Activated CD4-positive, alpha-beta T cell treated with anti-CD3 and anti-CD28 coated beads, Interleukin-2, amount 10 ng/mL, durations not matched to agents 7 days and 5 days (primary cell): ENCODE measurements at regions not wholly inside any gene's neighbourhood (a gene's known extent, or its start where the extent isn't known, plus 50 kb on each side); places are given as distances from the start of the nearest gene placed in this dataset.

Experiments used
- CTCF ChIA-PET: fragments of 350-600 bp; sonication (Branson Sonifier 250); formaldehyde crosslinking; loops from one replicate; lab custom pipeline; 2021; ENCODE audit warnings: antibody characterized with exemption; lab: Charles Lee
- POLR2A ChIA-PET: fragments of 350-600 bp; sonication (Branson Sonifier 250); formaldehyde crosslinking; loops from one replicate; lab custom pipeline; 2021; ENCODE audit warnings: antibody characterized with exemption; lab: Charles Lee
- DNase-seq: peaks from one replicate; pipeline ENCODE4 v3.0.0-alpha.2; 2020
- H3K27ac Mint-ChIP-seq: one replicate; pipeline ENCODE4 v1.8.0; 2021; ENCODE audit warnings: mild to moderate bottlenecking, moderate library complexity, mixed read lengths
- H3K27me3 Mint-ChIP-seq: one replicate; pipeline ENCODE4 v1.8.0; 2021; ENCODE audit warnings: mixed read lengths
- H3K36me3 Mint-ChIP-seq: one replicate; pipeline ENCODE4 v1.8.0; 2021; ENCODE audit warnings: low read depth, mixed read lengths
- H3K4me1 Mint-ChIP-seq: one replicate; pipeline ENCODE4 v1.8.0; 2021; ENCODE audit warnings: mixed read lengths
- H3K4me3 Mint-ChIP-seq: one replicate; pipeline ENCODE4 v1.8.0; 2021; ENCODE audit warnings: mild to moderate bottlenecking, moderate library complexity, mixed read lengths
- H3K9me3 Mint-ChIP-seq: one replicate; pipeline ENCODE4 v1.8.0; 2021; ENCODE audit warnings: mixed read lengths

- H3K4me3 Mint-ChIP-seq: no peak overlapping the region
- no peaks in the 10 kb centered on the region for H3K4me1 Mint-ChIP-seq
- H3K9me3 Mint-ChIP-seq: no peaks in the 10 kb centered on the region
- no peaks in the 10 kb centered on the region for H3K36me3 Mint-ChIP-seq
- no peak overlapping the region for H3K27ac Mint-ChIP-seq
- peaks cover 12% of the 10 kb centered on the region for H3K27me3 Mint-ChIP-seq
- ChIA-PET CTCF (no interaction called here), POLR2A (no interaction called here)
- no peak for DNase-seq
Observed at GRCh38 chr12:108054496-108054895, 74.6 kb upstream of the WSCD2 start.

DNA sequence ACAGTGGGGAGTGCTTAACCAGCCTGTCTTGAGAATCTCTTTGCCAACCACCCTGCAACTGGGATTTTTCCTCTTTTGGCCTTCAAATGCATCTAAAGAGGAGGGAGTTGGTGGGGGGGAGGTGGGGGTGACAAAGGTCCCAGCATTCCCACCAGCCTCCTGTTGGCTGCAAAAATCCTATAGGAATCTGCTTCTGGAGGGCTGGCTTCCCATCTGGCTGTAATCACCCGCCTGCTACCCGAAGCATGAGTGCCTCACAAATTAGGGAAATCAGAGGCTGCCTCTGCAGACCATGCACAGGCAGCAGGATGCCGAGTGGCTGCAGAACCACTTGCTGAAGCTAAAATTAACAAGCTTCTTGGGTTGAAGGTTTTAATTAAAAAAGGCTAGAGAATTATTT lies 73.9 kb upstream of the WSCD2 start:
- Mint-ChIP-seq H3K4me1 (no peaks in the 10 kb centered on the region), H3K27ac (no peak overlapping the region), H3K27me3 (peaks cover 11% of the 10 kb centered on the region), H3K9me3 (no peaks in the 10 kb centered on the region), H3K36me3 (no peaks in the 10 kb centered on the region), H3K4me3 (no peak overlapping the region)
- ChIA-PET CTCF (no interaction called here), POLR2A (no interaction called here)
- no peak for DNase-seq

DNA sequence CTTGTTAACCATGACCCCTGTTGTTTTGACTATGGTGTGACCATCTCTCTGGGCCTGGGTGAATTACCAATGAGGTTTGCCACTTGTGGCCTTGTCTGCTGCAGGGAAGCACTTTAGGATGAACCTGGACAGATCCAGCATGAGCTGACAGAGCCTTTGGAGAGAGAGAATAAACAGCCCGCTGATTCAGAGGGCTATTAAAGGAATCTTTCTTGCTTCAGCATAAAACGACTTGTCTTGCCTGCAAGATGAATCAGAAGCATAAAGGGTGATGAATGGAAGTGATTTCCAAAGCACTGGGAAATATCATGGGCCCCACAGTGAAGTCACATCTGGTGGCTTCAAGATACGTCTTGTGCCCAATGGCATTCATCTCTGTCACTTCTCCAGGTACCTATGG lies 69.0 kb upstream of the WSCD2 start:
- H3K27ac Mint-ChIP-seq: no peak overlapping the region
- H3K4me1 Mint-ChIP-seq: no peaks in the 10 kb centered on the region
- H3K4me3 Mint-ChIP-seq: no peak overlapping the region
- H3K27me3 Mint-ChIP-seq: peaks cover 8% of the 10 kb centered on the region
- no peaks in the 10 kb centered on the region for H3K36me3 Mint-ChIP-seq
- ChIA-PET CTCF (no interaction called here), POLR2A (no interaction called here)
- DNase-seq: no peak
- no peaks in the 10 kb centered on the region for H3K9me3 Mint-ChIP-seq

GRCh38 chr12:108060903-108061302 lies 68.2 kb upstream of the WSCD2 start:
- Mint-ChIP-seq H3K9me3 (no peaks in the 10 kb centered on the region), H3K36me3 (no peaks in the 10 kb centered on the region), H3K27me3 (peaks cover 5% of the 10 kb centered on the region), H3K4me3 (no peak overlapping the region), H3K4me1 (no peaks in the 10 kb centered on the region), H3K27ac (no peak overlapping the region)
- no peak for DNase-seq
- ChIA-PET POLR2A (no interaction called here), CTCF (no interaction called here)

DNA sequence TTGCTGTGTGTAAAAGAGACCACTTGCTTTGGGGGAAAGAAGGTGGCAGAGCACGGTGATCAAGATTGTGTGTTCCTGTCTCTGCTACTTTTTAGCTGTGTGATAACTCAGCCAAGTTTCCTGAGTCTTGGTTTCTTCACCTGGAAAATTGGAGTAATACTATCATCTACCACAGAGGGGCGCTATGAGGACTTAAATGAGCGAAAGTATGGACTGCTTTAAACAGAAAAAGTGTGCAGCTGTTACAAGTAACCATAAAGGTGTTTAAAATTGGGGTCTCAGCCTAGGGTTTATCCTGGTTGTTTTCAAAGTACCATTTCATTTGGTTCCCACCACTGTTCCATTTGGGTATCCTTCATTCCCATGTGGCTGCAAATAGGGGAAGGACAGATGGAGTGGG lies 65.9 kb upstream of the WSCD2 start:
- CTCF ChIA-PET: no interaction called here

DNA sequence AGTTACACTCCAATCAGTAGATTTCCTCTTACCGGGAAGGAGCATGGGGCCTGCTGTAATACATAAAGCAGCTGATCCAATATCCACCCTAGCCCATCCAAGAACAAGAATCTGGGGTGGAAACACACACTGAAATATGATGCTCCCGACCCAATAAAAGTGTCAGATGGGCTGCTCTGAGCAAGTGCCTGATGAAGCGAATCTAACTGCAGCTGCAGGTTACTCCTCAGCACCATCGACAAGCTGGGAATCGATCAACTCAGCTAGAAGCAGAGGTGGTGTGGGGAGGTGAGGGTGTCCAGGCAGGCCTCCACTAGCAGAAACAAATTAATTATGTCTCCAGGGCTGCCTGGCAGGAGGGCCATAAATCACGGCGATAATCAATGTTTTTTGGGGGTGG lies 64.0 kb upstream of the WSCD2 start:
- Mint-ChIP-seq H3K36me3 (no peaks in the 10 kb centered on the region), H3K4me3 (no peak overlapping the region), H3K27me3 (peaks cover 9% of the 10 kb centered on the region), H3K4me1 (no peaks in the 10 kb centered on the region), H3K9me3 (no peaks in the 10 kb centered on the region), H3K27ac (no peak overlapping the region)
- ChIA-PET CTCF (interaction anchor here (0.6 kb wide), 1 partner anchor 66 kb away, joined by 5 read pairs; no protein-coding TSS in a partner anchor), POLR2A (interaction anchor here (0.6 kb wide), 1 partner anchor 403 kb away, joined by 3 read pairs; no protein-coding TSS in a partner anchor)
- no peak for DNase-seq

More for the DNA sequence above, 65.9 kb upstream of the WSCD2 start:
- Mint-ChIP-seq H3K27me3 (peaks cover 7% of the 10 kb centered on the region), H3K9me3 (no peaks in the 10 kb centered on the region), H3K36me3 (no peaks in the 10 kb centered on the region), H3K27ac (no peak overlapping the region), H3K4me3 (no peak overlapping the region), H3K4me1 (no peaks in the 10 kb centered on the region)
- peak; percentile 8 for DNase-seq
- POLR2A ChIA-PET: no interaction called here

- DNase-seq: no peak
- H3K4me3 Mint-ChIP-seq: no peak overlapping the region
- H3K4me1 Mint-ChIP-seq: no peaks in the 10 kb centered on the region
- H3K27ac Mint-ChIP-seq: no peak overlapping the region
- ChIA-PET POLR2A (no interaction called here), CTCF (no interaction called here)
- peaks cover 9% of the 10 kb centered on the region for H3K27me3 Mint-ChIP-seq
- no peaks in the 10 kb centered on the region for H3K36me3 Mint-ChIP-seq
- no peaks in the 10 kb centered on the region for H3K9me3 Mint-ChIP-seq
Observed at GRCh38 chr12:108066583-108067577, 62.2 kb upstream of the WSCD2 start.

DNA sequence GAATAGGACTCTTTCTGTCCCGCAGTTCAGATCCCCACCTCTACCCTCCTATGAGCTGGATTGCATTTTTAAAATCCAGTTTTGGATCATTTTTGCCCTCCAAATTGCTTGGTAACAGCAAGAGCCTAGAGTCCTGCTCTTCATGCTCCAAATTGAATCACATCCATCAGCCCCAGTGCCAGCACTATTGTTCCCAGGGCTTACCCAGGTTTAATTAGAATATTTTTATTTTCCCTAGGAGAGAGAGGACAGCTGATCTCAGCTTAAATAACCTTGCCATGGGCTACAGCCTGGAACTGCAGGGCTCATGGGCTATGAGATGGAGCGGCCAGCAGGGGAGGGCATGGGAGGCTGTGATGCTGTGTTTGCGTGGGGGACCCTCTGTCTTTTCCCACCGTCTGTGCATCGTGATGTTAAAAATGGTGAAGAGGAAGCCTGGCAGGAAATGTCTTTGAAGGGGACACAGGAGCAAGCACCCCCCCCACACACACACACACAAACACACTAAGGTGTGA lies 59.4 kb upstream of the WSCD2 start:
- peaks cover 17% of the 10 kb centered on the region for H3K27me3 Mint-ChIP-seq
- ChIA-PET CTCF (no interaction called here), POLR2A (no interaction called here)
- no peak overlapping the region for H3K27ac Mint-ChIP-seq
- no peak overlapping the region for H3K4me3 Mint-ChIP-seq
- H3K4me1 Mint-ChIP-seq: no peaks in the 10 kb centered on the region
- no peak for DNase-seq
- no peaks in the 10 kb centered on the region for H3K9me3 Mint-ChIP-seq
- no peaks in the 10 kb centered on the region for H3K36me3 Mint-ChIP-seq

DNA sequence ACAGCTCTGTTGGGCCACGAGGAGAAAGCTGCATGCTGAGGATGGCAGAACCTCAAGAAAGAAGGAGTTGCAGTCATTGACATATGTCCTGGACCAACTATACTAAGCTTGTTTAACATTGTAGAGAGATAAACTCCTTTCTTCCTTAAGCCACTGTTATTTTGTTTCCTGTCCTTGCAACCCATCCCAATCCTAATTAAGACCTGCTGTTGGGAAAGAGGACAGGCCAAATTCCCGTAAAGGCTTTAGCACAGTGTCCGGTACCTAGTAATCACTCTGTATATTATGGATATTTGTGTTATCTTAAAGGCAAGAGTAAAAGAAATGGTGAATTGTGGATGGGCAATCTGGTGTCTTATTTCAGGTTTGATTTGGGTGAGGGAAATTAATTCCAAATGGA lies 53.5 kb upstream of the WSCD2 start:
- Mint-ChIP-seq H3K27me3 (peaks cover 12% of the 10 kb centered on the region), H3K36me3 (no peaks in the 10 kb centered on the region), H3K4me3 (no peak overlapping the region), H3K9me3 (no peaks in the 10 kb centered on the region), H3K27ac (no peak overlapping the region), H3K4me1 (no peaks in the 10 kb centered on the region)
- no peak for DNase-seq
- CTCF ChIA-PET: no interaction called here
- POLR2A ChIA-PET: no interaction called here

DNA sequence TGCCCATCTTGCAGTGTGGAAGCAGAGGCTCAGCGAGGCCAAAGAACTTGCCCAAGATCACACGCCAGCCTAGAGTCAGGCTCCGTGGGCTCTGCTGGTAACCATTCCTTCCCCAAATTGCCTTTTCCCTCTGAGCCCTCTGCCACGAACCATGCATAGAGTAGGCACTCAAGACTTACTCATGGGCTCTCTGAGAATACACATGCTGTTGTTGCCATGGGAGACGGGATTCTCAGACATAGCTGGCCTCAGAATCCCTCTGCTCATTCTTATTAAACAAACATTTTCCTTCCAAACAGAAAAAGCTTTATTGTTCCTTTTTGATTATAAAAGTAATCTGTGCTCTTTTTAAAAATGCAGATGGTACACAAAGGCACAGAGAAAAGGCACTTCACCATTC lies 52.5 kb upstream of the WSCD2 start:
- DNase-seq: no peak
- peaks cover 11% of the 10 kb centered on the region for H3K27me3 Mint-ChIP-seq
- no peak overlapping the region for H3K4me3 Mint-ChIP-seq
- ChIA-PET POLR2A (no interaction called here), CTCF (no interaction called here)
- no peaks in the 10 kb centered on the region for H3K9me3 Mint-ChIP-seq
- no peak overlapping the region for H3K27ac Mint-ChIP-seq
- no peaks in the 10 kb centered on the region for H3K36me3 Mint-ChIP-seq
- H3K4me1 Mint-ChIP-seq: no peaks in the 10 kb centered on the region

- no peak for DNase-seq
- no peak overlapping the region for H3K4me3 Mint-ChIP-seq
- CTCF ChIA-PET: no interaction called here
- POLR2A ChIA-PET: no interaction called here
- H3K36me3 Mint-ChIP-seq: no peaks in the 10 kb centered on the region
- no peaks in the 10 kb centered on the region for H3K9me3 Mint-ChIP-seq
- H3K4me1 Mint-ChIP-seq: no peaks in the 10 kb centered on the region
- no peak overlapping the region for H3K27ac Mint-ChIP-seq
- peaks cover 3% of the 10 kb centered on the region for H3K27me3 Mint-ChIP-seq
Observed at GRCh38 chr12:108078428-108078827, 50.7 kb upstream of the WSCD2 start.
